Upper lobe of left lung (tissue), 4 donors: ENCODE measurements at regions not wholly inside any gene's neighbourhood (a gene's known extent, or its start where the extent isn't known, plus 50 kb on each side); places are given as distances from the start of the nearest gene placed in this dataset.

Experiments
- EP300 ChIP-seq, 4 donors: sonication (generic); formaldehyde crosslinking; IDR thresholded peaks; one replicate each; pipeline ENCODE4 v1.5.1; 2017; ENCODE audit warnings: antibody characterized with exemption in 4 of 4, control low read depth in 2 of 4
- POLR2A ChIP-seq, 4 donors: fragments of 450-650 bp; IDR thresholded peaks; one replicate each; pipeline ENCODE4 v1.5.1; 2016 to 2017; ENCODE audit warnings: antibody characterized with exemption in 4 of 4, mild to moderate bottlenecking in 2 of 4
- POLR2AphosphoS5 ChIP-seq, 2 donors: sonication (generic); formaldehyde crosslinking; IDR thresholded peaks; one replicate each; pipeline ENCODE4 v1.5.1; 2017; ENCODE audit warnings: antibody characterized with exemption in 2 of 2
- TF ChIP-seq, protein P1 (sequence below), 6 experiments: fragments of 450-650 bp in 4 of 6; fragments of 200-600 bp in 2 of 6; sonication (generic) in 2 of 6; IDR thresholded peaks; one replicate each; pipeline ENCODE4 v1.5.1; 2016 to 2019; ENCODE audit warnings: antibody characterized with exemption in 6 of 6

DNA sequence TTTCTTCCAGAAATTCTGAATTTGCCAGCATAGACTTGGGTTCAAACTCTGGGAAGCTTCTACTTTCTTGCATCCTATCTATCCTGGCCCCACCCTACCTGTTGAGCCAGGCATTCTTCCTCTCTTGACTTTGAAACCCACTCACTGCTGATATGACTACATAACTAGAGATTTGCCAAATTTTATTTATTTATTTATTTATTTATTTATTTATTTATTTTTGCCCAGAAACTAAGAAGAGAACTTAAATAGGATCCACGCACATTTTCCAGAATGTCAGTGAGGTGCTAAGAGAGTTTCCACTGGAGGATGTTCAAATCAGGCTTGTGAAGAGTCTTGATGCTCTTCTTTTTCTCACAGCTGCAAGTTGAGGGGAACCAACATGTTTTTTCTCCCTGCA, 487.8 kb upstream of the PODXL start:
- TF ChIP-seq, protein P1, sequence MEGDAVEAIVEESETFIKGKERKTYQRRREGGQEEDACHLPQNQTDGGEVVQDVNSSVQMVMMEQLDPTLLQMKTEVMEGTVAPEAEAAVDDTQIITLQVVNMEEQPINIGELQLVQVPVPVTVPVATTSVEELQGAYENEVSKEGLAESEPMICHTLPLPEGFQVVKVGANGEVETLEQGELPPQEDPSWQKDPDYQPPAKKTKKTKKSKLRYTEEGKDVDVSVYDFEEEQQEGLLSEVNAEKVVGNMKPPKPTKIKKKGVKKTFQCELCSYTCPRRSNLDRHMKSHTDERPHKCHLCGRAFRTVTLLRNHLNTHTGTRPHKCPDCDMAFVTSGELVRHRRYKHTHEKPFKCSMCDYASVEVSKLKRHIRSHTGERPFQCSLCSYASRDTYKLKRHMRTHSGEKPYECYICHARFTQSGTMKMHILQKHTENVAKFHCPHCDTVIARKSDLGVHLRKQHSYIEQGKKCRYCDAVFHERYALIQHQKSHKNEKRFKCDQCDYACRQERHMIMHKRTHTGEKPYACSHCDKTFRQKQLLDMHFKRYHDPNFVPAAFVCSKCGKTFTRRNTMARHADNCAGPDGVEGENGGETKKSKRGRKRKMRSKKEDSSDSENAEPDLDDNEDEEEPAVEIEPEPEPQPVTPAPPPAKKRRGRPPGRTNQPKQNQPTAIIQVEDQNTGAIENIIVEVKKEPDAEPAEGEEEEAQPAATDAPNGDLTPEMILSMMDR (IDR thresholded peaks at IDR 0.05) = no peak
- TF ChIP-seq POLR2A (IDR thresholded peaks at IDR 0.05) (no peak), POLR2AphosphoS5 (IDR thresholded peaks at IDR 0.05) (no peak), EP300 (IDR thresholded peaks at IDR 0.05) (no peak)
